SK-N-MC (cell line): ENCODE measurements at regions not wholly inside any gene's neighbourhood (a gene's known extent, or its start where the extent isn't known, plus 50 kb on each side); places are given as distances from the start of the nearest gene placed in this dataset.

ENCODE experiments used
- DNase-seq: peaks from one replicate; pipeline ENCODE4 v3.0.0-alpha.2; 2011; ENCODE audit warnings: low read depth, low spot score
- H3K27ac ChIP-seq: fragments of 200-600 bp; sonication (generic); 2 replicates; pipeline ENCODE4 v1.5.1; 2016; ENCODE audit warnings: mixed run types
- H3K36me3 ChIP-seq: fragments of 200-600 bp; sonication (generic); 2 replicates; pipeline ENCODE4 v1.6.1; 2017; ENCODE audit warnings: antibody characterized with exemption, low read length, mixed read lengths; ENCODE audit not compliant: insufficient read depth
- H3K4me3 ChIP-seq: fragments of 200-600 bp; sonication (generic); 2 replicates; pipeline ENCODE4 v1.5.1; 2016
- H3K9ac ChIP-seq: fragments of 200-600 bp; sonication (generic); 2 replicates; pipeline ENCODE4 v1.8.0; 2017; ENCODE audit warnings: mixed run types, mixed read lengths; ENCODE audit not compliant: insufficient read length
- H3K9me3 ChIP-seq: fragments of 200-600 bp; sonication (generic); 2 replicates; pipeline ENCODE4 v1.6.1; 2017; ENCODE audit warnings: low read depth, mild to moderate bottlenecking, antibody characterized with exemption, low read length, moderate library complexity, mixed read lengths
- EZH2 ChIP-seq: fragments of 200-600 bp; sonication (generic); IDR thresholded peaks from one replicate; pipeline ENCODE4 v1.6.1; 2017; ENCODE audit warnings: antibody characterized with exemption
- FOXP2 ChIP-seq: optimal IDR thresholded peaks from 2 replicates; pipeline ENCODE3; 2011; ENCODE audit warnings: mild to moderate bottlenecking, moderate library complexity; ENCODE audit not compliant: insufficient read depth; ENCODE audit errors: extremely low read length, control extremely low read depth
- POLR2AphosphoS5 ChIP-seq: IDR thresholded peaks from 2 replicates; pipeline ENCODE4 v1.6.1; 2012; ENCODE audit warnings: mild to moderate bottlenecking, low read depth, low read length, borderline replicate concordance

DNA sequence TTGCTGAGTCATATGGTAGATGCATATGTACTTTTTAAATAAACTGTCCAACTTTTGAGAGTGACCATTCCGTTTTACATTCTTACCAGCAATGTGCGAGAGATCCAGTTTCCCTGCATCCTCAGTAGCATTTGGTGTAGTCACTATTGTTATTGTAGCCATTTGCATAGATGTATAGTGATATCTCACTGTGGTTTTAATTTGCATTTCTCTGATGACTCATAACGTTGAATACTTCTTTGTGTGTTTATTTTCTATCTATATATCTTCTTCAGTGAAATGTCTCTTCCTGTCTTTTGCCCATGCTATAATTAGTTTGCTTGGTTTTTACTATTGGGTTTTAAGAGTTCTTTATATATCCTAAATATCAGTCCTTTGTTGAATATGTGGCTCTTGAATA, 255.7 kb upstream of the GRM7 start:
- TF ChIP-seq EZH2 (no peak), FOXP2 (no peak), POLR2AphosphoS5 (no peak)
- no peak for DNase-seq
- H3K9ac ChIP-seq: no peak overlapping the region
- H3K27ac ChIP-seq: no peak overlapping the region
- H3K9me3 ChIP-seq: no peaks in the 10 kb centered on the region
- no peaks in the 10 kb centered on the region for H3K36me3 ChIP-seq
- no peak overlapping the region for H3K4me3 ChIP-seq

DNA sequence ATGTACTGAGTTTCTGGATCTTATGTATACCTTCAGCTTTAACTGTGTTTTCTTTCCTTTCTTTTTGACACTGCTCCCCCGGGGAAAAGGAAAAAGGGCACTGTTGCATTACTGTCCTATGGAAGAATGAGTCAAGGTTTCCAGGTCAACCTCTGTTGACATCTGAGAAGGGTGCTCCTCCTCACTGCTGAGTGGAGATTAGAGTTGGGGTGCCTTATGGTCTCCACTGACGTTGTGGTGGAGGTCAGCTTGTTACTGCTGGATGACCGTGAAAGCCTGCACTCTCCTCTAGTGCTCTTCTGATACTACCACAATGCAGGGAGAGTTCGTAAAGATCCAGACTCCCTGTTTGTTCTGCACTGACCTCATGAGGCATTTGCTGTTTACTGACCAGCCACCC, 252.1 kb upstream of the GRM7 start:
- DNase-seq: no peak
- H3K36me3 ChIP-seq: no peaks in the 10 kb centered on the region
- no peak overlapping the region for H3K4me3 ChIP-seq
- no peak for TF ChIP-seq POLR2AphosphoS5
- no peak for TF ChIP-seq FOXP2
- no peak for TF ChIP-seq EZH2
- H3K9me3 ChIP-seq: no peaks in the 10 kb centered on the region
- H3K9ac ChIP-seq: no peak overlapping the region
- no peak overlapping the region for H3K27ac ChIP-seq

GRCh38 chr3:6612034-6612616, 248.8 kb upstream of the GRM7 start:
- Histone ChIP-seq H3K27ac (no peak overlapping the region), H3K9me3 (no peaks in the 10 kb centered on the region), H3K4me3 (no peak overlapping the region), H3K36me3 (no peaks in the 10 kb centered on the region), H3K9ac (no peak overlapping the region)
- TF ChIP-seq POLR2AphosphoS5: no peak
- TF ChIP-seq FOXP2: no peak
- TF ChIP-seq EZH2: no peak
- no peak for DNase-seq

DNA sequence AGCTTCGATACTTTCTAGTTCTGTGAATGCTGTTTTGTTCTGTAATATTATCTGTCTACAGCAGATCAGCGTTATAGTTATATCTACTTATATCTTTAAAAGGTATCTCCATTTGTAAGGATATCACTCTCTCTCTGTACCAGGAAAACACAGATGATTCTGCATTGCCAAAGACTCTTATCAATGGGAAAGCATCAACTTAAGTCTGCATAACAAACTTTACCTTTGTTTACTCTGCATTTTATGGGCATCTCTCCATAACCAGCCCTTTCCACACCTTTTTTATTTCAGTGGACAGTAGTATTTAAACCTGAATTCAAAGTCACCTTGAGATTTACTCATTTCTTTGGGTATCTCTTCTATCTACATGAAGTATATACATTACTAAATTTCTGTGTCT, 238.7 kb upstream of the GRM7 start:
- DNase-seq: no peak
- H3K4me3 ChIP-seq: no peak overlapping the region
- no peak for TF ChIP-seq POLR2AphosphoS5
- no peak overlapping the region for H3K27ac ChIP-seq
- no peak overlapping the region for H3K9ac ChIP-seq
- H3K36me3 ChIP-seq: no peaks in the 10 kb centered on the region
- no peaks in the 10 kb centered on the region for H3K9me3 ChIP-seq

DNA sequence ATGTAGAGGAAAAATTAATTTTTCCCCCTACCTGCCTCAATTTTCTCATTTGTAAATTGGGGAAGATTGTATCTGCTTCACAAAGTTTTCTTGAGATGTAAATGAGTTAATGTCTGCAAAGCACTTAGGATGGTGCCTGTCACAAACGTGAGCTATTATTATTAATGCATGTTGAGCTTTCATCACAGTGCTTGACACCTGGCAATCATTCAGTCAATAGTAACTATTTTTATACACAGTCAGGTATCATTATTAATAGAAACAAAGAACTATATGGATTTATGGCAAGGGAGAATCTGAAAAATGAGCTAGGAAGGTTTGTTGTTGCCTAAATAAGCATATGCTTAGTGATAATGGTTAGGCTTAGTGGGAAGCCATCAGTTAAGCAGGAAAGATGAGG, 238.2 kb upstream of the GRM7 start:
- Histone ChIP-seq H3K9ac (no peak overlapping the region), H3K9me3 (no peaks in the 10 kb centered on the region), H3K27ac (no peak overlapping the region), H3K4me3 (no peak overlapping the region), H3K36me3 (no peaks in the 10 kb centered on the region)
- no peak for TF ChIP-seq FOXP2
- TF ChIP-seq EZH2: no peak
- no peak for TF ChIP-seq POLR2AphosphoS5
- DNase-seq: no peak

GRCh38 chr3:6631376-6631775, 229.5 kb upstream of the GRM7 start:
- Histone ChIP-seq H3K9ac (no peak overlapping the region), H3K4me3 (no peak overlapping the region), H3K36me3 (no peaks in the 10 kb centered on the region), H3K9me3 (no peaks in the 10 kb centered on the region), H3K27ac (no peak overlapping the region)
- no peak for TF ChIP-seq FOXP2
- no peak for TF ChIP-seq POLR2AphosphoS5
- no peak for TF ChIP-seq EZH2
- no peak for DNase-seq

- Histone ChIP-seq H3K27ac (no peak overlapping the region), H3K4me3 (no peak overlapping the region), H3K9me3 (no peaks in the 10 kb centered on the region), H3K36me3 (no peaks in the 10 kb centered on the region), H3K9ac (no peak overlapping the region)
- DNase-seq: no peak
- TF ChIP-seq EZH2 (no peak), POLR2AphosphoS5 (no peak), FOXP2 (no peak)
Measured at GRCh38 chr3:6640907-6641306, 220.0 kb upstream of the GRM7 start.

DNA sequence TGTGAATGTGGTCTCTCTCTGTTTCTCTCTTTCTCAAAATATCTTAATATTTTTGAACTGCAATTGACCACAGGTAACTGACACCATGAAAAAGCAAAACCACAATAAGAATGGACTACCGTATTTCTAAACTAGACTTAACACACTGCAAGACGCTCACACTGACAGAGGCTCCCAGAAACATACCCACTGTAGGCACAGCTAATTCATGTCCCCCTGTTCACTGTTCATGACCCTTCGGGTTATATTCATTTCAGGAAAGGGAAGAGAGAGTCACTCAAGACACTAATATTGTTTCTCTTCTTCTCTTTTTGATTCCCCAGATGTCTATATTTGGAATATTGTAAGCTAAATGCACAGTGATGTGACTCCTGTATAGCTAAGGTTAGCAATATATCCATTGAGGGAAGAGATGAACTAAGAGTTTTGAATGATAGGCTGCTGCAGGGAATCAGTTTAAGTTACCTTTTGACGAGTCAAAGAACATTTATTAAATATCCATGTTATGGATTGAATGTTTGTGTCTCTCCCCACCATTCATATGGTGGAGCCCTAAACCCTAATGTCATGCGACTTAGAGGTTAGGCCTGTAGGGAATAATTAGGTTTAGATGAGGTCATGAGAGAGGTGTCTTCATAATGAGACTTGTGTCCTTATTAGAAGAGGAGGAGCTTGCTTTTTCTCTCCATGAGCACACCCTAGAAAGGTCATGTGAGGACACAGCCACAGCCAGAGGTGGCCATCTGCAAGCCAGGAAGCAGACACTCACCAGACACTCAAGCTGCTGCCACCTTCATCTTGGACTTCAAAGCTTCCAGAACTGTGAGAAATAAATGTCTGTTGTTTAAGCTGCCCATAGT, 216.6 kb upstream of the GRM7 start:
- no peak overlapping the region for H3K9ac ChIP-seq
- no peak for TF ChIP-seq FOXP2
- no peak for TF ChIP-seq POLR2AphosphoS5
- no peak for TF ChIP-seq EZH2
- H3K27ac ChIP-seq: no peak overlapping the region
- no peaks in the 10 kb centered on the region for H3K9me3 ChIP-seq
- no peak overlapping the region for H3K4me3 ChIP-seq
- H3K36me3 ChIP-seq: no peaks in the 10 kb centered on the region
- DNase-seq: no peak

GRCh38 chr3:6654670-6655069, 206.2 kb upstream of the GRM7 start:
- no peak for DNase-seq
- H3K4me3 ChIP-seq: no peak overlapping the region

More at GRCh38 chr3:6654670-6655069, 206.2 kb upstream of the GRM7 start:
- H3K36me3 ChIP-seq: no peaks in the 10 kb centered on the region
- H3K9ac ChIP-seq: no peak overlapping the region
- TF ChIP-seq POLR2AphosphoS5 (no peak), EZH2 (no peak), FOXP2 (no peak)
- no peak overlapping the region for H3K27ac ChIP-seq
- no peaks in the 10 kb centered on the region for H3K9me3 ChIP-seq
